ENCODE measurements at regions not wholly inside any gene's neighbourhood (a gene's known extent, or its start where the extent isn't known, plus 50 kb on each side); places are given as distances from the start of the nearest gene placed in this dataset.

GRCh38 chr11:104830080-104830479, 68.2 kb downstream of the CASP12 start (continued):
- TF ChIP-seq, protein P1, sequence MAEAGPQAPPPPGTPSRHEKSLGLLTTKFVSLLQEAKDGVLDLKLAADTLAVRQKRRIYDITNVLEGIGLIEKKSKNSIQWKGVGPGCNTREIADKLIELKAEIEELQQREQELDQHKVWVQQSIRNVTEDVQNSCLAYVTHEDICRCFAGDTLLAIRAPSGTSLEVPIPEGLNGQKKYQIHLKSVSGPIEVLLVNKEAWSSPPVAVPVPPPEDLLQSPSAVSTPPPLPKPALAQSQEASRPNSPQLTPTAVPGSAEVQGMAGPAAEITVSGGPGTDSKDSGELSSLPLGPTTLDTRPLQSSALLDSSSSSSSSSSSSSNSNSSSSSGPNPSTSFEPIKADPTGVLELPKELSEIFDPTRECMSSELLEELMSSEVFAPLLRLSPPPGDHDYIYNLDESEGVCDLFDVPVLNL (CRISPR knock-in tag; IDR thresholded peaks at IDR 0.05; ENCODE audit: borderline replicate concordance, low read depth): no peak
- TF ChIP-seq, protein P2, sequence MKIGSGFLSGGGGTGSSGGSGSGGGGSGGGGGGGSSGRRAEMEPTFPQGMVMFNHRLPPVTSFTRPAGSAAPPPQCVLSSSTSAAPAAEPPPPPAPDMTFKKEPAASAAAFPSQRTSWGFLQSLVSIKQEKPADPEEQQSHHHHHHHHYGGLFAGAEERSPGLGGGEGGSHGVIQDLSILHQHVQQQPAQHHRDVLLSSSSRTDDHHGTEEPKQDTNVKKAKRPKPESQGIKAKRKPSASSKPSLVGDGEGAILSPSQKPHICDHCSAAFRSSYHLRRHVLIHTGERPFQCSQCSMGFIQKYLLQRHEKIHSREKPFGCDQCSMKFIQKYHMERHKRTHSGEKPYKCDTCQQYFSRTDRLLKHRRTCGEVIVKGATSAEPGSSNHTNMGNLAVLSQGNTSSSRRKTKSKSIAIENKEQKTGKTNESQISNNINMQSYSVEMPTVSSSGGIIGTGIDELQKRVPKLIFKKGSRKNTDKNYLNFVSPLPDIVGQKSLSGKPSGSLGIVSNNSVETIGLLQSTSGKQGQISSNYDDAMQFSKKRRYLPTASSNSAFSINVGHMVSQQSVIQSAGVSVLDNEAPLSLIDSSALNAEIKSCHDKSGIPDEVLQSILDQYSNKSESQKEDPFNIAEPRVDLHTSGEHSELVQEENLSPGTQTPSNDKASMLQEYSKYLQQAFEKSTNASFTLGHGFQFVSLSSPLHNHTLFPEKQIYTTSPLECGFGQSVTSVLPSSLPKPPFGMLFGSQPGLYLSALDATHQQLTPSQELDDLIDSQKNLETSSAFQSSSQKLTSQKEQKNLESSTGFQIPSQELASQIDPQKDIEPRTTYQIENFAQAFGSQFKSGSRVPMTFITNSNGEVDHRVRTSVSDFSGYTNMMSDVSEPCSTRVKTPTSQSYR (CRISPR knock-in tag; IDR thresholded peaks at IDR 0.05): no peak
- TF ChIP-seq SP1 (CRISPR knock-in tag; conservative IDR thresholded peaks at IDR 0.05) (no peak), KAT7 (CRISPR knock-in tag; IDR thresholded peaks at IDR 0.05; ENCODE audit: borderline replicate concordance) (no peak), MXD4 (CRISPR knock-in tag; IDR thresholded peaks at IDR 0.05; ENCODE audit: borderline replicate concordance) (no peak), IRF2 (CRISPR knock-in tag; IDR thresholded peaks at IDR 0.05; ENCODE audit: borderline replicate concordance, low read depth) (no peak), FOXP1 (CRISPR knock-in tag; IDR thresholded peaks at IDR 0.05; ENCODE audit: borderline replicate concordance) (no peak)

- H3K4me3 Mint-ChIP-seq: no peak overlapping the region
- no peak overlapping the region for H3K27ac Mint-ChIP-seq
- H3K27me3 Mint-ChIP-seq (ENCODE audit: low read depth): no peaks in the 10 kb centered on the region
- ATAC-seq (no peak), DNase-seq (ENCODE audit: low spot score) (no peak)
- CTCF ChIA-PET: no interaction called here
- TF ChIP-seq ZNF317 (CRISPR knock-in tag; IDR thresholded peaks at IDR 0.05; ENCODE audit: borderline replicate concordance, low read depth): no peak
- no peak for TF ChIP-seq ZNF396 (CRISPR knock-in tag; IDR thresholded peaks at IDR 0.05; ENCODE audit: borderline replicate concordance)
- TF ChIP-seq ATF6 (CRISPR knock-in tag; IDR thresholded peaks at IDR 0.05): no peak
- TF ChIP-seq MYBL2 (CRISPR knock-in tag; IDR thresholded peaks at IDR 0.05): no peak
- no peak for TF ChIP-seq SP1 (CRISPR knock-in tag; conservative IDR thresholded peaks at IDR 0.05)
- TF ChIP-seq ZNF219 (CRISPR knock-in tag; IDR thresholded peaks at IDR 0.05; ENCODE audit: borderline replicate concordance): no peak
- TF ChIP-seq IRF2 (CRISPR knock-in tag; IDR thresholded peaks at IDR 0.05; ENCODE audit: borderline replicate concordance, low read depth): no peak
- no peak for TF ChIP-seq SOX15 (CRISPR knock-in tag; IDR thresholded peaks at IDR 0.05)
- TF ChIP-seq TEAD4 (CRISPR knock-in tag; IDR thresholded peaks at IDR 0.05): no peak
- H3K36me3 Mint-ChIP-seq: no peaks in the 10 kb centered on the region
- peaks cover 10% of the 10 kb centered on the region for H3K9me3 Mint-ChIP-seq
- H3K4me1 Mint-ChIP-seq: 0 out of 2 replicates have a peak, but pooled peaks cover 3% of the 10 kb centered on the region
- POLR2A ChIA-PET: no interaction called here
These were observed 71.5 kb downstream of the CASP12 start for GRCh38 chr11:104826772-104827171.

- no peak for ATAC-seq
- H3K9me3 Mint-ChIP-seq: peaks cover 4% of the 10 kb centered on the region; the same call in 1 of the 2 replicates
- TF ChIP-seq ZNF416 (CRISPR knock-in tag; IDR thresholded peaks at IDR 0.05) (no peak), IRF2 (CRISPR knock-in tag; IDR thresholded peaks at IDR 0.05; ENCODE audit: borderline replicate concordance, low read depth) (no peak), ETV6 (CRISPR knock-in tag; IDR thresholded peaks at IDR 0.05) (no peak), ZNF121 (CRISPR knock-in tag; IDR thresholded peaks at IDR 0.05) (no peak), ZNF138 (CRISPR knock-in tag; conservative IDR thresholded peaks at IDR 0.05) (no peak), NR2C2 (CRISPR knock-in tag; IDR thresholded peaks at IDR 0.05) (no peak), SMAD3 (CRISPR knock-in tag; IDR thresholded peaks at IDR 0.05; ENCODE audit: borderline replicate concordance) (no peak), ZNF512 (CRISPR knock-in tag; IDR thresholded peaks at IDR 0.05; ENCODE audit: borderline replicate concordance) (no peak)
- TF ChIP-seq, protein P3, sequence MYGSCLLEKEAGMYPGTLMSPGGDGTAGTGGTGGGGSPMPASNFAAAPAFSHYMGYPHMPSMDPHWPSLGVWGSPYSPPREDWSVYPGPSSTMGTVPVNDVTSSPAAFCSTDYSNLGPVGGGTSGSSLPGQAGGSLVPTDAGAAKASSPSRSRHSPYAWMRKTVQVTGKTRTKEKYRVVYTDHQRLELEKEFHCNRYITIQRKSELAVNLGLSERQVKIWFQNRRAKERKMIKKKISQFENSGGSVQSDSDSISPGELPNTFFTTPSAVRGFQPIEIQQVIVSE (CRISPR knock-in tag; IDR thresholded peaks at IDR 0.05; ENCODE audit: borderline replicate concordance): no peak
- DNase-seq (ENCODE audit: low spot score): no peak
- 0 out of 2 replicates have a peak, but pooled peaks cover 2% of the 10 kb centered on the region for H3K4me1 Mint-ChIP-seq
- H3K36me3 Mint-ChIP-seq: no peaks in the 10 kb centered on the region
- no peaks in the 10 kb centered on the region for H3K27me3 Mint-ChIP-seq (ENCODE audit: low read depth)
- H3K27ac Mint-ChIP-seq: no peak overlapping the region
- POLR2A ChIA-PET: no interaction called here
- CTCF ChIA-PET: interaction anchor here (0.6 kb wide), 1 partner anchor 219 kb away, joined by 3 read pairs; no protein-coding TSS in a partner anchor
- H3K4me3 Mint-ChIP-seq: no peak overlapping the region
These were observed 74.6 kb downstream of the CASP12 start for GRCh38 chr11:104823657-104824056.
